HuH-7 (cell line): ENCODE measurements at regions not wholly inside any gene's neighbourhood (a gene's known extent, or its start where the extent isn't known, plus 50 kb on each side); places are given as distances from the start of the nearest gene placed in this dataset.

Experiments
- DNase-seq: peaks from one replicate; pipeline ENCODE4 v3.0.0; 2011; ENCODE audit warnings: low spot score

DNA sequence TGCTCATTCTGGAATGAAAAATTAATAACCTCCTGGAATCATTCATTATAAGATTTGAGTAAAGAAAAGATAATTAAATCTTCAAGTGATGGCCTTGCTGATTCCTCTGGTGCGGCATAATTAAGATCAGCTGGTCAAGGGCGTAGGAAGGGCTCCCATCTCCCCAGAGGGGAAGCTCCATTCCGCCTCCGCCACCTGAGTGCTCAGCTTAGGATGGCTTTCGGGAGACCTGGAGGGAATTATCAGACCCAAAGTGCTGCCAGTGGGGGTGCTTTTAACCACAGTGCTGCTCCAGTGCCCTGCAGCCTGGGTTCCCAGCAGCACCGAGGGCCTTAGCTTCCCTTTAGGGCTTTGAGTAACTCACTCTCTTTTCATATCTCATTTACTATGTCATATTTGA lies 556.6 kb upstream of the RGMA start:
- no peak for DNase-seq

DNA sequence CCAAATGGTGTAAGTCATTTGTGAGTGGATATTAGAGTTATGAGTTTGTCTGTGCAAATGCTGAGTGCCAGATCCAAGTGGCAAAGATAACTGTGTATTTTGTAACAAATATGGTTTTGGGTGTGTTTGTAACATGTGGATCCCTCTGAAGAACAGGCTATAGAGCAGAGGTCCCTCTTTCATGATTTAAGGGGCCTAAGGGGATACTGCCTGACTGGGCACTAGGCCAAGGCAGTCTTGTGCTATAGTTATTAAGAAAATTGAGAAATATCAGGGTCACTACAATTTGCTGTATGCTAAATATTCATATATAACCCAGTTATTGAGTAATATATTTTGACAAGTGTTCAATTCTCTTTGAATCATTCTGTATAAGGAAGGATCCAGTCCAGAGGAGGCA lies 555.6 kb upstream of the RGMA start:
- DNase-seq, result no peak

DNA sequence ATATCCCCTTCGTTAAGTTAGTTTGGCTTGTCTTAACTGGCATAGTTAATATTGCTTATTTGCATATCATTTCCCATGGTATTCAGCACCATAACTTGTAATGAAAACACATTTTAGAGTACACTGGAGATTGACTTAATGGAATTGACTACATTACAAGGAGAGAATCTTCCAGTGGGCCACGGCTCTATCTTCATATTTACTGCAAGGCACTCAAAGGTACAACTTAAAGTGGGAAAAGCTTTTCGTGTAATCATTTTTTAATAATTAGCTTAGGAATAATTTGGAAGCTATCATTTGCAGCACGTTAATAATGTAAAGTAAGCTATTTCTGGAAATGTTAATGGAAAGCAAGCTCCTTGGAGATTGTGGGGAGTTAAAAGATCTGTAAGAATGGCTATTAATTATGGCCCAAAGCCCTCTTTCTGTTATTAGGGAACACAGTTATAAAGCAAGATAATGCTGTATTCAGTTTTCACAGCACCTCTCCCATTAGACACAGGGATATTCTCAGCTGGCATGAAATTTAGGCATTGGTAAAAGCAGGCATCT lies 551.5 kb upstream of the RGMA start:
- DNase-seq, result no peak

DNA sequence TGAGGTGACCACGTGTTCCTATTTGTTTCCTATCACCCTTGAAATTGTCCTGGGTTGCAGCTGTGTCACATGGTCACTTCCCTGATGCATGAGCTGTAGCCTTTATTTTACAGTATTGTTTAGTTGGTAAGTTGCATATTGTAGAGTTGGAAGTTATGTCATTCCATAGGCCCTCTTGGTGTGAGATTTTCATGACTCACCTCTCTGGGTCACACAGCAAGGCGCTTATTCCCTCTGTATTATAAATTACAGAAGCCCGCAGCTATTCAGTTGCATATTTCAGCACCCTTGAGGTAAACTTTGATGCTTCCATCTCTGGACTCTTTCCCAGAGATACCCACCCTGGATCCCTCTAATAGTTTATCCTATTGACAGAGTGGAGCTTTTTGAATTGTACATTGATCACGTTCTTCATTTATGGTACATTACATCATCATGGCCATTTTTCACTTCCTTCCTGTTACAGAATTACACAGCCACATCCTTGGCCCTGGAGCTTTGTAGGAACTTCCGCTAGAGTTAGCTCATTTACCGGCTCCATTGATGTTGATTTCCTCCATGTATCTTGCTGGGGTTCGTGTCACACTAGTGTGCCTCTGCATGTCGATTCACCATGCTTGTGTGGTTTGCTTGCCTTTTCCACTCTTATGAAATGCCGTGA lies 543.1 kb upstream of the RGMA start:
- DNase-seq, result no peak

DNA sequence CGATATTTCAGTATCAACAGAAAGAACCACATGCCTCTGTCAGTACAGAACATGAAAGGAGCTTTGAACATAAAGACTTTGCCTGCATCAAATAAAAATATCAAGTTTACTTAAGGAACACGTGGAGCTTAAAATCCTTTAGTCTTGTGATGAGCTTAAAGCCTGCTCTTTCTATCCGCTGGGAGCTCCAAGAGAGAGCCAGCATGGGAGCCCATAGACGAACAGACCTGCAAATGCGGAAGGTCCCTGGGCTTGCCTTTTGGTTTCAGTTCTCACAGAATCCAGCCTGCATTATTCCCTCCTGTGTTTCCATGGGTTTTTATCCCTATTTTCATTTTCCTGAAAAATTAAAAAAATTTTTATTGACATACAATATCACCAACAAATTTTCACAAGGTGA lies 530.6 kb upstream of the RGMA start:
- no peak for DNase-seq

DNA sequence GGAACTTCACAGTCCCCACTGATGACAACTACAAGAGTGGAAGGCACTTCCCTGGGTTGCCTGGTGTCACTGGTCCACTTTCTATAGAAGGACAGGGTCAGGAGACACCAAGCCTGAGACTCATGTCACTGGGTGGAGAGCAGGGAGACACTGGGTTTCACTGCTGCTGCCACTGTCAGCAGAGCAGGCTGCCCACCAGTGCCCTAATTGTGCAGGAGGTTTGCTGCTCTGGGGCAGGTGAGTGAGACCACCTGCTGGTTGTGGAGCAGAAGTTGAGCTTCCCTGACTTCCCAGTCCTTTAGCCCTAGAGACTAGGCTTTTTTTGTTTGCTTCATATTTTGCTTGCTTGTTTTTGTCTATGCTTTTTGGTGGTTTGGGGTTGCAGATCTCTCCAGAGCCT lies 528.4 kb upstream of the RGMA start:
- no peak for DNase-seq

DNA sequence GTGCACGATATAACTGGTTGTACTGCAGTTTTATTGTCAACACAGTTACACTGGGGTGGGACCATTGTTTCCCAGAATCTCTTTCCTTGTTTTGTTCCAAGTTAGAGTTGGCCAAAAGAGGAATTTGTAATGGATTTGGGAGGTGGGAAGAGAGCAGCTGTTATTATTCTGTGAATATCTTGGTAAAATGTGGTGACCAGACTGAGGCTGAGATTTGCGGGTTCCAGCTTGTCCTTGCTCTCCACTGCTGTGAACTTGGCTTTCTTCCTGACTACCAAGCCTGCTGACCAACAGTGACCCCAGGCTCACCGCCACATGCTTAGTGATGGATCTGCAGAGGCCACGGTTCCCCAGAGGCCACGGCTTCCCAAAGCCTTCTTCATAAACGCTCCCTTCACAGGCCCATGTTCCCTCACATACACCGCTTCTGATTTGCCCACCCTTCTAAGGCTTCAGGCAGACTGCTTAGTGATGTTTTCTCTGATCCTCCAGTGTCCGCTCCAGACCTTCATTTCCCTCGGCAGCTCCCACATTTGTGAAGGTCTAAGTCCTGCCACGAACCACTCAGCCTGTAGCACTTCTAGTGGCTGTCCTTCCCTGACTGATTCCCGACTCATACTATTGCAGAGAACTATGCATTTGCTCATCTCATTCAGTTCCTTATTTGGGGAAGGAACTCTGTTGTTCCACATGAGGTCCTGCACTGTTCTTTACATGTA lies 525.5 kb upstream of the RGMA start:
- DNase-seq, result no peak

DNA sequence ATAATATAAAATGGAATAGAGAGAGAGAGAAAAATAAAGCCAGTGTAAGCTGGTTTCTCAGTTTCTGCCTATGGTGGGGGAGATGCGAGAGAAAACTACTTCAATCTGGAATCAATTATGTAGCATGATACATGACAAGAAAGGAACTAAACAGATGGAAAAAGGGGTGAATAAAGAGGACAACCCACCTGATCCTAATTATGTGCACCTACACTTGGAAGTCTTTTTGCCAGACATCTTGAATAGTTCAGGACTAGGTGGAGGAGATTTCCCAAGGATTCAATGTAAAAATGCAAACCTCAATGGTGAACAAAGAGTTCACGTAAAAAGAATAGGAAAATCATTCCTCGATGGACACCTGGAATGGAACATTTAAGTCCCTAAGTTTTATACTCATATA lies 524.4 kb upstream of the RGMA start:
- no peak for DNase-seq

DNA sequence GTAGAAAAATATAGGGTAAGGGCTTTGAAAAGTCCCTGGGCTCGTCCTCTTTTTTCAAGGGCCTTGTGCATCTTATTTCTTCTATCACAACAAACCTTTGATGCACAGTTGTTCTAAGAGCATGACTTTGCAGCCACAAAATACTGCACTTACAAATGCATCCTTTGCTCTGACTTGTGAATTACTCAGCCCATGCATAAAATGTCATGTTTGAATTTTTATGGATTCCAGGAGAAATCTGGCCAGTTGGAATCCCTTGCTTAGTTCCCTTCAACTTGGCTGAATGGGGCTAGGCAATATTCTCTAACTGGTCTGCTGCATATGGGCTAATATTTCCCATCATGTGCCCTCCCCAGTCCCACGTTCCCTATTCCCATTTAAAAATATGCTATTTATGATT lies 523.9 kb upstream of the RGMA start:
- DNase-seq, result no peak

DNA sequence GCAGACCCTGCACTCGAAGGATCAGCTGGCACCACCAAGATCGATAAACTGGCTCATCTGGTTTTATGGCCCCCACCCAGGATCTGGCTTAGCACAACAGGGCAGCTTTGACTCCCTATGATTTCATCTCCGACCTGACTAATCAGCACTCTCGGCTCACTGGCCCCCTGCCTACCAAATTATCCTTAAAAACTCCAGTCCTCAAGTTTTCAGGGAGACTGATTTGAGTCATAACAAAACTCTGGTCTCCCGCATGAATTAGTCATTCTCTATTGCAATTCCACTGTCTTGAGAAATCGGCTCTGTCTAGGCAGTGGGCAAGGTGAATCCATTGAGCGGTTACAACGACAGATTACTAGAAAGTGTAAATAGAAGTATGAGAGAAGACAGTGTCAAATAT lies 521.9 kb upstream of the RGMA start:
- DNase-seq, result no peak

DNA sequence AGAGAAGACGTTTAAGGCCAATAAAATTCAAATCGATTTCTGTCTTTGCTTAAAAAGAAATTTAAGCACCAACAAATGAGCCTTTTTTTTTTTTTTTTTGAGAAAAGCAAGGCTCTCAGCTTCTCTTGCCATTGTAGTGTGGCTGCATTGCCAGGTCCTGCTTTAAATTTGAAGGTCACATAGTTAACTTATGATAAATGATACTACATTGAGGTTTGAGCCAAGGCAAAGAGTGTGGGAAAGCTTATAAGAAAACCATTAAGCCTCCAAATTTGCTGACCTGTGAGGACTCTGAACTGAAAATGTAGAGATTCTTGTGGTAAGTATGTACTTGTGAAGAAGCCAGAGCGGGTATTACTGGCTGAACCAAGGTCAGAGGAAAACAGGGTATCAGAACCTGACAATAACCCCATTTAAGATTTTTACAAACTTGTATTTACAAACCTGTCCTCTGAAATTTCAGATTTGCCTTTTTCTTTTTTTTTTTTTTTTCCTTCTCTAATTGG lies 519.7 kb upstream of the RGMA start:
- DNase-seq, result no peak

DNA sequence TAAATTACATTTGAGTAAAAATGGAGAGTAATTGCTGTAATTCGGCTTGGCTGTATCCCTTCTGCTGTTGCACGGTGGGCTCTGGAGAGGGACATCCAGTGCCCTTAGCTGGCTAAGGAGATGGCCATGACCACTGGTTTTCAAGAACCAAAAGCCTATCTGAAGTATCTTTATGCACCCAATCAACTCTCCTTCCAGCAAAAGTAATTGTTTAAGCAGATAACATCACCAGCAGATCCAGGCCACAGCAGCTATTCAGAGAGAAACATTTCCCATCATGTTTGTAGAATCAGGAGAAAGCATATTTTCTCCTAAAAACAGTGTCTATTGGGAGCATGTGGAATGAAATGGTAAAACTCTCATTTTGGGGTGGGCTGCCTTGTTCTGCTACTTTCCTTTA lies 514.5 kb upstream of the RGMA start:
- DNase-seq, result no peak

DNA sequence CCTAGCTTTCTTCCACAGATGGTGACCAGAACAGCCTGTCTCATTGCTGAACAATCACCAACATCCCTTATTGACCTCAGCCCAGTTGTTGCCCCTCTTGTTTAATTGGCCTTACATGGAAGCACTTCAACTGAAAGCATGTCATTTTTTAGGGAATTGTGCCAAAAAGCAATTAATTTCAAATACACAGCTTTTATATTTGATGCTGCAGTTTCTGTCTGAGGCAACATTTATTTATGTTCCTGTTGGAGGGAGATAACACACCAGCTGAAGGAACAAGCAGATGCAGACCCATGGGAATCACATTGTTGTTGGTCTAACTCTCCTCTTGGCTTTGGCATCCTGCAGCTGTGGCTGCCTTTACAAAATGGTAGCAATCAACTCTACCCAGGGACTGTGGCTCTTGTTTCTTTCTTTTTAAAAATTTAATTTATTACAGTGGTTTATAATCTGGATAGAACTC lies 498.1 kb upstream of the RGMA start:
- DNase-seq, result no peak

DNA sequence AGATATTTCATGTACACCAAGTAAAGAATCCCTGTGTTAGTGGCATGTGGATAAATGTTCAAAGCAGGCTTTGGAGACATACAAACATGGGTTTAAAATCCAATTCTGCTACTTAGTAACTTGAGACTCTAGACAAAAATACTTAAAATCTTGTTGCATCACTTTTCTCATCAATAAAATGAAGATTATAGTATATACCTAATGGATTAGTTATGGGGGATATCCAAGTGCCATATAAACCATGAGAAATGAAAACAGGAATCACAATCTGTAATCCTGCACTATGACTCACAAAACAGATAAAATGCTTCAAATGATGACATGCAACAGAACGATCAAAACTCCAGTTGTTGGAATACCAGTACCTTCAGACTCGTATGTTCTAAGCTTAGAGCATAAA lies 496.0 kb upstream of the RGMA start:
- DNase-seq, result no peak

DNA sequence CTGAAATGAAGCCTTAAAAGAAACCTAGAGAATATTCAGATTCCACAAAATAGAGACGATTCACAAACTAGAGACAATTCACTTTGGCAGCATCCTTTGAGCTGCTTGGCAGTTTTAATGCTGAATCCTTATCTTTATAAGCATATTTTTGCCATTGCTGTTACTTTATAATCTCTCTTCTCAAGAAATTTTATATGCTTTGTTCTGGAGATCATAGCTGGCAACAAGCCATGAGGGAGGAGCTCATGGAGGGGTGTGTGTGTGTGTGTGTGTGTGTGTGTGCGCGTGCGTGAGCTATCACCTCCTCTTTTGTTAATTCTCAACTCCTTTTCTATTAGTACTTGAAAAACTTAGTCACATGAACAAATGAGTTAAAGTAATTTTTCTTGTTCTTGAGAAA lies 495.0 kb upstream of the RGMA start:
- no peak for DNase-seq

DNA sequence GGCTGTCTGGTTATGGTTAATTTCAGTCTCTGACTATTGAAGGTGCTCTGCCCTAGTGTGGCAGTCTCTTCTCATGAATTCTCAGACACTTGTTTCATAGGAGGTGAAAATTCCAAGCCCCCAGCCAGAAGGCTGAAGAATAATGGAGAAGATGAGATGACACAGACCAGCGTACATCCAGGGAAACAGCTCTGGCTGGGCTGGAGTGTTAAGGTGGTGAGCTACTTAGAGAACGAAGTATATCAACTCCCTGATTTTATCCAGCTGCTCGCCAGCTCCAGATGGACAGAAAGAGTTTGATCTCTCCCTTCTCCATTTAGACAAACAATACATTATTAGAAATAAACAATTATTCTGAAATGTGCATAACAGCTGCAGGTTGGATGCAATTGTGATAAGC lies 494.5 kb upstream of the RGMA start:
- no peak for DNase-seq

DNA sequence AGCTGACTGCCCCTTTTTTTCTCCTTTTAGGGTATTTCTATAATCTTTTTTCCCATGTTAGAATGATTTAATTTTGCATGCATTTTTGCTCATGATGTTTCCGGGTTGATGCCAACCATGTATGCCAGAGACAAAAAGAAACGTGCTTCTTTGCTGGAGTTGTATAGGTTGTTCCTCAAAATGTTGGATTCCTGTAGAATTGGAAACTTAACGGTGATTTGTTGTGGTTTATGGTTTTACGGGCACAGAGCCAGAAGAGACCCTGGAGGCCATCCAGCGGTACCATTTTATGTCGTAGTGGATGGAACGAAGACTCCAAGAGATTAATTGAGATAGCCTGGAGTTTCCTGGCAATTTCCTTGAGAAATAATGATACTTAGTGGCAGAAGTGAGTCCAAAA lies 481.5 kb upstream of the RGMA start:
- DNase-seq, result no peak

DNA sequence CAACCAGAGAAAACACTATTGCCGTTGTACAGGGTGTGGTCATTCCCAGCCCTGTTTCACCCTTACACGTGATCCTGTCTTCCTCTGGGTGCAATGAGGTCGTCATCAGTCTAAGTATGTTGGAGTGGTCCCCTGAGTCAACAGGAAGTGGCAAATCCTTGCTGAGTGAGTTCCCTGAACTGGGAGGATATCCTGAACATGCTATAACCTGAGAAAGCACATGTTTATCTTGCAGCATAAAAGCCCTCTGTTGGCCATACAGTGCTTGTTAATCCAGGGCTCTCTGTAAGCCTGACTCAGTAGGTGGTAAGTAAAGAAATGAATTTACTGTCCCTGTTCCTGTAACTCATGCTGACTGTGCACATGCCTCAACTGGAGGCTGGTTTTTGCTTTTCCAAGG lies 477.8 kb upstream of the RGMA start:
- no peak for DNase-seq

DNA sequence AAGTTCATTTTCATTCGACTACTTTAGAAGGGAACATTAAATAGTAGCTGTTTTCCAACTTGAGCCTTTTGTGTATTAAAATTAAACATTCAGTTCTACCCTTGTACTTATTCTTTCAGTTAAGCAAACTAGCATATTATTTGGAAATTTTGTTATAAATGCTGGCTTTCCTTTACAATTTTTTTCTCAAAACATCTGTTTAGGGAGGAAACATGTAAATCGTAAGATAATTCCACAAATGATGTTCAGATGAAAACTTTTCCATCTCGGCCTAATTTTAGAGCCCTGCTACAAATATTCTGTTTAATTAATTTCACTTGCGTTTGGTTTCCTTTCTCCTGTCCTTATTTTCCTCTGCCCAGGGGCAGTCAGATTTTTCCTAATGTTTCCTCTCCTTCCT lies 476.2 kb upstream of the RGMA start:
- DNase-seq, result no peak

DNA sequence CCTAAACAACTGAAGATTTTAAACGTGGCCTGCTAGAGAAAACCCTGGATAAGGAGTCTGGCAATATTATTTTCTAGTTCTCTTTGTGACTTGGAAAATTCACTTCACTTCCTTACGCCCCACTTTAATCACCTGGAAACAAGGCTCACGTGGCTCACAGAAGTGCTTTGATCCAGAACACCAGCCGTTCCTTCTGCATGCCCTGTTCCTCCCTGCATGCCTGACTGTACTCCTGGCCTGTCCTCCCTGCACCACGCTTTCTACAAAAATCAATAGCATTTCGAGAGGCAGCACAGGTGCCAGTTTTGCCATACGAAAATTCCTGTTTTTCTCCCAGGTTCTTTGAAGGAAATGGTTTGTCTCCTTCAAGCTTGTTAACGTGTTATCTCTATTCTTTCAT lies 474.2 kb upstream of the RGMA start:
- DNase-seq, result no peak

DNA sequence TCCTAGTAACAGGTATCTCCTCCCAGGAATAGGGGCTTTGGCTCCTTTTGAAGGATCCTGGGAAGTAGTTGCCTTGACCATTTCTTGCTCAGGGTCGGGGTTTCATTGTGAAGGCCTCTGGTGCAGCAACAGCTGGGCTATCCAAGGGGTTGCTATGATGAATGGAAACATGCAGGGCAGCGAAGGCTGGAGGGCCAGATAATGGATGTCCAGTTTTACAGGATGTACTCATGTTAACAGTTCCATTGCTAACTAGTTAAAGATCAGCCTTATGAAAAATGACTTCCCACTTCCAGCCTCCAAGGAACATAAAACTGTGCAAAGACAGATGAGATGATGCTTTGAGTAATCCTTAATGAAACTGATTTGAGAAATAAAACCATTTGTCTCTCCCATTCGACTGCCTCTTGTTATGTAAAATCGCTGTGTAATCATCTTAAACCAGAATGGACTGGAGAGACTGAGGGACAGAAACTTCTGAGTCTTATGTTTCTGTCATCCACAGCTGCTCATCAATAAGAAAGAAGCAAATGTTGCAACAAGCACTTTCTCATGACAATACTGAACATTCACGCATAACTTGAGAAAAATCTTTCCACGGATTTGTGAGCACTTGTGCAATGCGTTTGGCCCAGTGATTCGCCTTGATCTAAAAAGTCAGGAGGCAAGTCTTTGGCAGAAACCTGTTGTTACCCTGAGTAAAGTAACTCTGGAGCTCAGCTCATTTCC lies 473.5 kb upstream of the RGMA start:
- DNase-seq, result no peak

DNA sequence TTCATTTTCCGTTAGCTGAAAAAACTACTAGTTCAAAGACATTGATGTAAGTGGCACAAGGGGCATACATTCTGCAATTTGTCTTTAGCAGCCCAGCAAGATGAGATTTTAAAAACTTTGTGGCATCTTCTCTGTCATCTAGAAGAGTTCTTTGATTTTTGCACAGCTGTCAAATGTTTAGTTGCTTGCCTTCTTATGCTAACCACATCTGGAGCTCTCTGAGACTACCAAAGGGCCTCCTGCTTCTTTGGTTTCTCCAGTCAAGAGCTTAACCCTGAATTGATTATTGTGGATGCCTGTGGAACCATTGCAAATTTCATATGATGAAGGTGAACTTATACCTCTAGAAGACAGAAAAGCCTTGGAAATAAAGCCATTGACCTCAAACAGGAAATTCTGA lies 468.7 kb upstream of the RGMA start:
- DNase-seq, result no peak
